ENCODE measurements at regions not wholly inside any gene's neighbourhood (a gene's known extent, or its start where the extent isn't known, plus 50 kb on each side); places are given as distances from the start of the nearest gene placed in this dataset.
"Not testable (repeated sequence)": the region's sequence is repeated elsewhere in the genome, so short reads cannot be mapped to it uniquely, and the experiment has no call there.

GRCh38 chr7:138359870-138360559, 100.0 kb upstream of the TRIM24 start:
- Mint-ChIP-seq H3K4me3 (ENCODE audit: unreplicated experiment) (no peak overlapping the region), H3K27ac (ENCODE audit: unreplicated experiment) (no peak overlapping the region), H3K9me3 (ENCODE audit: unreplicated experiment) (peaks cover 6% of the 10 kb centered on the region), H3K27me3 (ENCODE audit: unreplicated experiment) (peaks cover 2% of the 10 kb centered on the region), H3K4me1 (ENCODE audit: unreplicated experiment) (no peaks in the 10 kb centered on the region), H3K36me3 (ENCODE audit: low read depth, unreplicated experiment) (no peaks in the 10 kb centered on the region)
- DNase-seq (ENCODE audit: low spot score), result no peak
- TF ChIP-seq CTCF (IDR thresholded peaks at IDR 0.05; ENCODE audit: unreplicated experiment), result no peak

GRCh38 chr7:138363721-138364120, 96.3 kb upstream of the TRIM24 start:
- DNase-seq (ENCODE audit: low spot score), result no peak
- TF ChIP-seq CTCF (IDR thresholded peaks at IDR 0.05; ENCODE audit: unreplicated experiment), result no peak
- H3K4me3 Mint-ChIP-seq (ENCODE audit: unreplicated experiment), result no peak overlapping the region
- H3K9me3 Mint-ChIP-seq (ENCODE audit: unreplicated experiment), result peaks cover 9% of the 10 kb centered on the region
- no peak overlapping the region for H3K27ac Mint-ChIP-seq (ENCODE audit: unreplicated experiment)
- H3K36me3 Mint-ChIP-seq (ENCODE audit: low read depth, unreplicated experiment), result peaks cover 4% of the 10 kb centered on the region
- peaks cover 3% of the 10 kb centered on the region for H3K27me3 Mint-ChIP-seq (ENCODE audit: unreplicated experiment)
- no peaks in the 10 kb centered on the region for H3K4me1 Mint-ChIP-seq (ENCODE audit: unreplicated experiment)

- H3K27ac Mint-ChIP-seq (ENCODE audit: unreplicated experiment); H3K4me3 Mint-ChIP-seq (ENCODE audit: unreplicated experiment); H3K4me1 Mint-ChIP-seq (ENCODE audit: unreplicated experiment); H3K27me3 Mint-ChIP-seq (ENCODE audit: unreplicated experiment); DNase-seq (ENCODE audit: low spot score): not testable (repeated sequence)
- H3K9me3 Mint-ChIP-seq (ENCODE audit: unreplicated experiment), result peaks cover 11% of the 10 kb centered on the region
- H3K36me3 Mint-ChIP-seq (ENCODE audit: low read depth, unreplicated experiment), result peaks cover 12% of the 10 kb centered on the region
Measured at GRCh38 chr7:138366137-138366536, 93.9 kb upstream of the TRIM24 start.

GRCh38 chr7:138366676-138367075, 93.4 kb upstream of the TRIM24 start:
- Mint-ChIP-seq H3K36me3 (ENCODE audit: low read depth, unreplicated experiment) (peaks cover 15% of the 10 kb centered on the region), H3K9me3 (ENCODE audit: unreplicated experiment) (peaks cover 11% of the 10 kb centered on the region)
- H3K27me3 Mint-ChIP-seq (ENCODE audit: unreplicated experiment); H3K27ac Mint-ChIP-seq (ENCODE audit: unreplicated experiment); H3K4me3 Mint-ChIP-seq (ENCODE audit: unreplicated experiment); H3K4me1 Mint-ChIP-seq (ENCODE audit: unreplicated experiment); DNase-seq (ENCODE audit: low spot score): not testable (repeated sequence)

- DNase-seq (ENCODE audit: low spot score), result no peak
Measured at GRCh38 chr7:138369797-138370196, 90.3 kb upstream of the TRIM24 start.

More at GRCh38 chr7:138369797-138370196, 90.3 kb upstream of the TRIM24 start:
- TF ChIP-seq CTCF (IDR thresholded peaks at IDR 0.05; ENCODE audit: unreplicated experiment), result no peak
- H3K4me1 Mint-ChIP-seq (ENCODE audit: unreplicated experiment), result peaks cover 3% of the 10 kb centered on the region
- H3K36me3 Mint-ChIP-seq (ENCODE audit: low read depth, unreplicated experiment), result peaks cover 15% of the 10 kb centered on the region
- peaks cover 11% of the 10 kb centered on the region for H3K9me3 Mint-ChIP-seq (ENCODE audit: unreplicated experiment)
- no peak overlapping the region for H3K4me3 Mint-ChIP-seq (ENCODE audit: unreplicated experiment)
- peaks cover 1% of the 10 kb centered on the region for H3K27me3 Mint-ChIP-seq (ENCODE audit: unreplicated experiment)
- H3K27ac Mint-ChIP-seq (ENCODE audit: unreplicated experiment), result no peak overlapping the region
